ENCODE measurements at regions not wholly inside any gene's neighbourhood (a gene's known extent, or its start where the extent isn't known, plus 50 kb on each side); places are given as distances from the start of the nearest gene placed in this dataset.

- TF ChIP-seq USF2 (IDR thresholded peaks at IDR 0.05; ENCODE audit: low read depth, low read length) (no peak), POLR2A (IDR thresholded peaks at IDR 0.05; ENCODE audit: low read depth, low read length) (no peak)
These were observed 142.1 kb downstream of the PDGFRA start (continued) for GRCh38 chr4:54371173-54371572.

- Histone ChIP-seq H3K79me1 (ENCODE audit: low read depth in 1 of 2, low read length in 2 of 2) (no peaks in the 10 kb centered on the region), H2BK20ac (ENCODE audit: low read depth, low read length) (no peak overlapping the region), H2BK120ac (ENCODE audit: low read depth, low read length) (no peak overlapping the region), H3K27me3 (ENCODE audit: control insufficient read depth, insufficient read depth, low read length) (no peaks in the 10 kb centered on the region), H2BK15ac (ENCODE audit: low read depth, low read length) (no peak overlapping the region), H3K4ac (ENCODE audit: low read depth, low read length) (no peak overlapping the region), H4K20me1 (ENCODE audit: insufficient read depth, low read length) (no peaks in the 10 kb centered on the region), H4K8ac (ENCODE audit: low read depth in 2 of 2, low read length in 2 of 2) (no peak overlapping the region), H3K23ac (ENCODE audit: low read depth, low read length) (no peak overlapping the region), H3K4me2 (ENCODE audit: low read depth, low read length) (no peak overlapping the region), H2AFZ (replicated peaks; ENCODE audit: low read length, poor library complexity) (no peak overlapping the region), H3K9me1 (ENCODE audit: insufficient read depth, low read length) (peaks cover 8% of the 10 kb centered on the region; the same call in 1 of the 2 replicates), H3K36me3 (ENCODE audit: control insufficient read depth, insufficient read depth, low read length) (no peaks in the 10 kb centered on the region), H2AK5ac (ENCODE audit: low read depth, low read length) (no peak overlapping the region), H4K5ac (ENCODE audit: low read depth, low read length) (no peak overlapping the region), H3K4me1 (ENCODE audit: control insufficient read depth, insufficient read depth, low read length) (peaks cover 4% of the 10 kb centered on the region), H3K18ac (ENCODE audit: low read depth, low read length) (no peak overlapping the region), H2AK9ac (replicated peaks; ENCODE audit: low read depth, low read length, poor library complexity) (no peak overlapping the region), H3K27ac (ENCODE audit: insufficient read depth, low read length) (no peak overlapping the region), H3K9ac (ENCODE audit: low read depth, low read length) (no peak overlapping the region), H3K4me3 (ENCODE audit: insufficient read depth, low read depth, low read length) (no peak overlapping the region), H2BK5ac (ENCODE audit: low read depth, low read length, poor library complexity, severe bottlenecking) (no peak overlapping the region), H3K56ac (ENCODE audit: extremely low read depth, insufficient read depth, low read length) (no peak overlapping the region), H3K14ac (replicated peaks; ENCODE audit: low read depth, low read length) (no peak overlapping the region), H3K9me3 (ENCODE audit: control insufficient read depth, insufficient read depth, low read length) (no peaks in the 10 kb centered on the region; the same call in 1 of the 2 replicates), H4K91ac (ENCODE audit: insufficient read depth, low read depth, low read length) (no peak overlapping the region)
- intact Hi-C loops (cut with micrococcal nuclease): no loop called here
- TF ChIP-seq MAFK (IDR thresholded peaks at IDR 0.05; ENCODE audit: low read depth, low read length): peak; percentile 48
- TF ChIP-seq MXI1 (IDR thresholded peaks at IDR 0.05; ENCODE audit: borderline replicate concordance, low read depth, low read length): no peak
- no peak for TF ChIP-seq CEBPB (IDR thresholded peaks at IDR 0.05; ENCODE audit: low read depth, low read length)
- no peak for TF ChIP-seq USF2 (IDR thresholded peaks at IDR 0.05; ENCODE audit: low read depth, low read length)
- TF ChIP-seq FOS (IDR thresholded peaks at IDR 0.05; ENCODE audit: low read depth, low read length): no peak
- TF ChIP-seq CTCF (conservative IDR thresholded peaks at IDR 0.05; ENCODE audit: low read depth, low read length): no peak
- no peak for TF ChIP-seq RCOR1 (IDR thresholded peaks at IDR 0.05; ENCODE audit: insufficient replicate concordance, low read length)
- no peak for TF ChIP-seq CHD1 (IDR thresholded peaks at IDR 0.05; ENCODE audit: low read depth, low read length)
- no peak for TF ChIP-seq MAZ (IDR thresholded peaks at IDR 0.05; ENCODE audit: borderline replicate concordance, low read depth, low read length)
- no peak for TF ChIP-seq SMC3 (IDR thresholded peaks at IDR 0.05; ENCODE audit: low read depth, low read length)
- TF ChIP-seq NFE2L2 (IDR thresholded peaks at IDR 0.05; ENCODE audit: low read depth, low read length): peak; percentile 84
- TF ChIP-seq RAD21 (IDR thresholded peaks at IDR 0.05; ENCODE audit: low read length): no peak
- TF ChIP-seq RFX5 (IDR thresholded peaks at IDR 0.05; ENCODE audit: low read depth, low read length): no peak
- BruUV-seq (replicated peaks): no TSS peak
- in situ Hi-C loops (cut with MboI; ENCODE audit: low sequenced_read_pairs): no loop called here
- no peak for DNase-seq
- ATAC-seq (ENCODE audit: low read depth): no peak
- ChIA-PET CTCF (interaction anchor here (0.6 kb wide), 1 partner anchor 1380 kb away, joined by 3 read pairs; no protein-coding TSS in a partner anchor), POLR2A (ENCODE audit: unreplicated experiment) (no interaction called here)
- dilution Hi-C loops (cut with HindIII; ENCODE audit: low sequenced_read_pairs, unreplicated experiment): no loop called here
- WGBS, 2 experiments (ENCODE audit: extremely low coverage in 2 of 2, insufficient read length in 1 of 2): no CpG with 5 or more reads among the region's 2 CpGs
These were observed 143.9 kb downstream of the PDGFRA start for GRCh38 chr4:54372951-54373350.

Data from IMR-90 (cell line).